ENCODE measurements at regions not wholly inside any gene's neighbourhood (a gene's known extent, or its start where the extent isn't known, plus 50 kb on each side); places are given as distances from the start of the nearest gene placed in this dataset.
"Not testable (repeated sequence)": the region's sequence is repeated elsewhere in the genome, so short reads cannot be mapped to it uniquely, and the experiment has no call there.

GRCh38 chrX:92780075-92780474 lies 893.3 kb downstream of the NAP1L3 start:
- TF ChIP-seq CTCF (IDR thresholded peaks at IDR 0.05; ENCODE audit: poor library complexity, severe bottlenecking); EP300 (conservative IDR thresholded peaks at IDR 0.05; ENCODE audit: poor library complexity, severe bottlenecking); POLR2AphosphoS5 (IDR thresholded peaks at IDR 0.05): not testable (repeated sequence)
- TF ChIP-seq, protein P1, sequence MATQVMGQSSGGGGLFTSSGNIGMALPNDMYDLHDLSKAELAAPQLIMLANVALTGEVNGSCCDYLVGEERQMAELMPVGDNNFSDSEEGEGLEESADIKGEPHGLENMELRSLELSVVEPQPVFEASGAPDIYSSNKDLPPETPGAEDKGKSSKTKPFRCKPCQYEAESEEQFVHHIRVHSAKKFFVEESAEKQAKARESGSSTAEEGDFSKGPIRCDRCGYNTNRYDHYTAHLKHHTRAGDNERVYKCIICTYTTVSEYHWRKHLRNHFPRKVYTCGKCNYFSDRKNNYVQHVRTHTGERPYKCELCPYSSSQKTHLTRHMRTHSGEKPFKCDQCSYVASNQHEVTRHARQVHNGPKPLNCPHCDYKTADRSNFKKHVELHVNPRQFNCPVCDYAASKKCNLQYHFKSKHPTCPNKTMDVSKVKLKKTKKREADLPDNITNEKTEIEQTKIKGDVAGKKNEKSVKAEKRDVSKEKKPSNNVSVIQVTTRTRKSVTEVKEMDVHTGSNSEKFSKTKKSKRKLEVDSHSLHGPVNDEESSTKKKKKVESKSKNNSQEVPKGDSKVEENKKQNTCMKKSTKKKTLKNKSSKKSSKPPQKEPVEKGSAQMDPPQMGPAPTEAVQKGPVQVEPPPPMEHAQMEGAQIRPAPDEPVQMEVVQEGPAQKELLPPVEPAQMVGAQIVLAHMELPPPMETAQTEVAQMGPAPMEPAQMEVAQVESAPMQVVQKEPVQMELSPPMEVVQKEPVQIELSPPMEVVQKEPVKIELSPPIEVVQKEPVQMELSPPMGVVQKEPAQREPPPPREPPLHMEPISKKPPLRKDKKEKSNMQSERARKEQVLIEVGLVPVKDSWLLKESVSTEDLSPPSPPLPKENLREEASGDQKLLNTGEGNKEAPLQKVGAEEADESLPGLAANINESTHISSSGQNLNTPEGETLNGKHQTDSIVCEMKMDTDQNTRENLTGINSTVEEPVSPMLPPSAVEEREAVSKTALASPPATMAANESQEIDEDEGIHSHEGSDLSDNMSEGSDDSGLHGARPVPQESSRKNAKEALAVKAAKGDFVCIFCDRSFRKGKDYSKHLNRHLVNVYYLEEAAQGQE (IDR thresholded peaks at IDR 0.05; ENCODE audit: borderline replicate concordance), result not testable (repeated sequence)
